Panc1 (cell line): ENCODE measurements at regions not wholly inside any gene's neighbourhood (a gene's known extent, or its start where the extent isn't known, plus 50 kb on each side); places are given as distances from the start of the nearest gene placed in this dataset.

Source experiments
- ATAC-seq: fragments of 200-7000 bp; cut with Tn5 transposase; 2 replicates; pipeline ENCODE4 v1.9.1; 2020; ENCODE audit warnings: mild to moderate bottlenecking, moderate library complexity
- BruUV-seq: library from RNA; stranded (reverse); fragments of 400-500 nt; replicated peaks from 2 replicates; lab custom pipeline; 2021; lab: Mats Ljungman, UMichigan
- CTCF ChIA-PET: fragments of 300-600 bp; sonication (Branson Sonifier 250); formaldehyde crosslinking; loops from one replicate; lab custom pipeline; 2022; ENCODE audit warnings: antibody characterized with exemption; lab: Charles Lee
- POLR2A ChIA-PET: fragments of 300-600 bp; sonication (Branson Sonifier 250); formaldehyde crosslinking; loops from one replicate; lab custom pipeline; 2022; ENCODE audit warnings: antibody characterized with exemption; lab: Charles Lee
- DNase-seq: peaks from one replicate; pipeline ENCODE4 v3.0.0-alpha.2; 2010; ENCODE audit warnings: low read depth, low spot score
- H3K27ac ChIP-seq: 2 replicates; pipeline ENCODE4 v1.5.1; 2011; ENCODE audit warnings: mild to moderate bottlenecking, low read length, inconsistent platforms
- H3K27me3 ChIP-seq: fragments of 200-500 bp; sonication (Bioruptor generic); 2 replicates; pipeline ENCODE4 v1.6.0; 2014; ENCODE audit warnings: low read length, inconsistent platforms; ENCODE audit not compliant: control insufficient read depth, insufficient read depth
- H3K36me3 ChIP-seq: fragments of 200-500 bp; sonication (Bioruptor generic); 2 replicates; pipeline ENCODE4 v1.5.1; 2014; ENCODE audit warnings: inconsistent platforms, mild to moderate bottlenecking, low read length, moderate library complexity; ENCODE audit not compliant: control insufficient read depth, insufficient read depth
- H3K4me1 ChIP-seq: 2 replicates; pipeline ENCODE4 v1.5.1; 2011; ENCODE audit warnings: inconsistent platforms, mild to moderate bottlenecking, low read length, moderate library complexity; ENCODE audit not compliant: control insufficient read depth, insufficient read depth
- H3K4me3 ChIP-seq, 2 experiments: 2 replicates each; pipeline ENCODE4 v1.5.1; 2011 to 2012; ENCODE audit warnings: low read depth in 2 of 2, low read length in 2 of 2, mild to moderate bottlenecking in 2 of 2, inconsistent platforms in 1 of 2, moderate library complexity in 1 of 2
- H3K9me3 ChIP-seq: fragments of 200-500 bp; sonication (Bioruptor generic); 2 replicates; pipeline ENCODE4 v1.5.1; 2014; ENCODE audit warnings: low read depth, mild to moderate bottlenecking, inconsistent platforms, low read length, moderate library complexity; ENCODE audit not compliant: control insufficient read depth, insufficient read depth
- POLR2AphosphoS5 ChIP-seq: IDR thresholded peaks from 2 replicates; pipeline ENCODE4 v1.6.1; 2012; ENCODE audit warnings: mild to moderate bottlenecking, low read depth, low read length, moderate library complexity
- REST ChIP-seq, 2 experiments: IDR thresholded peaks; 2 replicates each; pipeline ENCODE4 v1.6.1; 2011 to 2012; ENCODE audit warnings: low read depth in 2 of 2, control low read depth in 1 of 2, low read length in 1 of 2, mild to moderate bottlenecking in 1 of 2, moderate library complexity in 1 of 2; ENCODE audit not compliant: insufficient read depth in 1 of 2
- SIN3A ChIP-seq: IDR thresholded peaks from 2 replicates; pipeline ENCODE4 v1.6.1; 2012; ENCODE audit warnings: low read depth, mild to moderate bottlenecking, low read length, moderate library complexity, borderline replicate concordance; ENCODE audit not compliant: insufficient read depth
- TCF7L2 ChIP-seq: IDR thresholded peaks from 2 replicates; pipeline ENCODE4 v1.6.1; 2011; ENCODE audit warnings: mild to moderate bottlenecking, low read depth, low read length, inconsistent platforms
- in situ Hi-C: cut with HindIII; loops from 2 replicates; pipeline ENCODE4 v1.10.0; 2016; ENCODE audit warnings: low sequenced_read_pairs, low pct_unique_long_range_greater_than_20kb
- intact Hi-C: fragments of 100-400 bp; cut with micrococcal nuclease; formaldehyde crosslinking; loops from one replicate; pipeline ENCODE4 v1.10.0; 2022; ENCODE audit not compliant: unreplicated experiment
- TF ChIP-seq, protein P1 (sequence below): fragments of 450-650 bp; IDR thresholded peaks from 2 replicates; pipeline ENCODE4 v1.5.1; 2017; ENCODE audit warnings: mild to moderate bottlenecking

GRCh38 chr6:18668994-18669393 is 281.8 kb downstream of the RNF144B start:
- DNase-seq (no peak), ATAC-seq (no peak)
- CTCF ChIA-PET = no interaction called here
- BruUV-seq = no TSS peak
- Histone ChIP-seq H3K27me3 (no peaks in the 10 kb centered on the region), H3K9me3 (no peaks in the 10 kb centered on the region), H3K4me1 (no peaks in the 10 kb centered on the region), H3K27ac (no peak overlapping the region), H3K4me3 (no peak overlapping the region), H3K36me3 (no peaks in the 10 kb centered on the region)
- in situ Hi-C loops = no loop called here
- POLR2A ChIA-PET = no interaction called here
- intact Hi-C loops = no loop called here
- TF ChIP-seq REST (IDR thresholded peaks at IDR 0.05; ENCODE audit: insufficient read depth in 1 of 2, low read depth in 2 of 2, low read length in 1 of 2) = peak in 1 of 2 experiments; percentile 38; a peak in 1 of 4 replicates
- TF ChIP-seq, protein P1, sequence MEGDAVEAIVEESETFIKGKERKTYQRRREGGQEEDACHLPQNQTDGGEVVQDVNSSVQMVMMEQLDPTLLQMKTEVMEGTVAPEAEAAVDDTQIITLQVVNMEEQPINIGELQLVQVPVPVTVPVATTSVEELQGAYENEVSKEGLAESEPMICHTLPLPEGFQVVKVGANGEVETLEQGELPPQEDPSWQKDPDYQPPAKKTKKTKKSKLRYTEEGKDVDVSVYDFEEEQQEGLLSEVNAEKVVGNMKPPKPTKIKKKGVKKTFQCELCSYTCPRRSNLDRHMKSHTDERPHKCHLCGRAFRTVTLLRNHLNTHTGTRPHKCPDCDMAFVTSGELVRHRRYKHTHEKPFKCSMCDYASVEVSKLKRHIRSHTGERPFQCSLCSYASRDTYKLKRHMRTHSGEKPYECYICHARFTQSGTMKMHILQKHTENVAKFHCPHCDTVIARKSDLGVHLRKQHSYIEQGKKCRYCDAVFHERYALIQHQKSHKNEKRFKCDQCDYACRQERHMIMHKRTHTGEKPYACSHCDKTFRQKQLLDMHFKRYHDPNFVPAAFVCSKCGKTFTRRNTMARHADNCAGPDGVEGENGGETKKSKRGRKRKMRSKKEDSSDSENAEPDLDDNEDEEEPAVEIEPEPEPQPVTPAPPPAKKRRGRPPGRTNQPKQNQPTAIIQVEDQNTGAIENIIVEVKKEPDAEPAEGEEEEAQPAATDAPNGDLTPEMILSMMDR = no peak

- no TSS peak for BruUV-seq
- ChIA-PET CTCF (no interaction called here), POLR2A (no interaction called here)
- no peaks in the 10 kb centered on the region for H3K4me1 ChIP-seq
- in situ Hi-C loops (no loop called here), intact Hi-C loops (no loop called here)
- DNase-seq (no peak), ATAC-seq (no peak)
- H3K36me3 ChIP-seq = no peaks in the 10 kb centered on the region
- TF ChIP-seq TCF7L2 = no peak
- no peak for TF ChIP-seq SIN3A
- no peak for TF ChIP-seq REST (IDR thresholded peaks at IDR 0.05; ENCODE audit: insufficient read depth in 1 of 2, low read depth in 2 of 2, low read length in 1 of 2)
- TF ChIP-seq POLR2AphosphoS5 = no peak
- TF ChIP-seq, protein P1 = no peak
- no peak overlapping the region for H3K4me3 ChIP-seq
- H3K9me3 ChIP-seq = no peaks in the 10 kb centered on the region
- no peak overlapping the region for H3K27ac ChIP-seq
- H3K27me3 ChIP-seq = peaks cover 2% of the 10 kb centered on the region; the same call in 1 of the 2 replicates
Observed at GRCh38 chr6:18672852-18673251, 285.7 kb downstream of the RNF144B start.
